H1 (cell line): ENCODE measurements at regions not wholly inside any gene's neighbourhood (a gene's known extent, or its start where the extent isn't known, plus 50 kb on each side); places are given as distances from the start of the nearest gene placed in this dataset.

Experiments used
- CBX8 ChIP-seq: fragments of 300-800, 300-1000 bp; sonication (generic); IDR thresholded peaks from 2 replicates; pipeline ENCODE4 v1.7.1; 2016; ENCODE audit warnings: low read depth, low read length, borderline replicate concordance
- GABPA ChIP-seq: IDR thresholded peaks from 2 replicates; pipeline ENCODE4 v1.6.1; 2011; ENCODE audit warnings: mild to moderate bottlenecking, low read length, moderate library complexity, borderline replicate concordance; ENCODE audit not compliant: insufficient read depth
- PHF8 ChIP-seq: fragments of 200-600 bp; sonication (generic); conservative IDR thresholded peaks from 2 replicates; pipeline ENCODE4 v1.7.1; 2012; ENCODE audit warnings: low read depth, mild to moderate bottlenecking, inconsistent platforms, low read length, moderate library complexity

DNA sequence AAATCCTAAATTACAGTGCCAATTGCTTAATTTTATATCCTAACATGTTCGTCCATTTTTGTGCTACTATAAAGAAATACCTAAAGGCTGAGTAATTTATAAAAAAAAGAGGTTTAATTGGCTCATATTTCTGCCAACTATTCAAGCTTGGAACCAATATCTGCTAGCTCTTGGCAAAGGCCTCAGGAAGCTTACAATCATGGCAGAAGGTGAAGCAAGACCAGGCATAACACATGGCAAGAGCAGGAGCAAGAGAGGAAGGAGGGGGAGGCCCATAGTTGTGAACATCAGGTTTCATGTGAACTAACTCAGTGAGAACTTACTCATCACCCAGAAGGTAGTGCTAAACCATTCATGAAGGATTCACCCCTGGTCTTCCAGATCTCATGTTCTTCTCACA lies 494.3 kb downstream of the CCER1 start (continued):
- TF ChIP-seq CBX8 (no peak), PHF8 (no peak), GABPA (no peak)
